ENCODE measurements at regions not wholly inside any gene's neighbourhood (a gene's known extent, or its start where the extent isn't known, plus 50 kb on each side); places are given as distances from the start of the nearest gene placed in this dataset.

DNA sequence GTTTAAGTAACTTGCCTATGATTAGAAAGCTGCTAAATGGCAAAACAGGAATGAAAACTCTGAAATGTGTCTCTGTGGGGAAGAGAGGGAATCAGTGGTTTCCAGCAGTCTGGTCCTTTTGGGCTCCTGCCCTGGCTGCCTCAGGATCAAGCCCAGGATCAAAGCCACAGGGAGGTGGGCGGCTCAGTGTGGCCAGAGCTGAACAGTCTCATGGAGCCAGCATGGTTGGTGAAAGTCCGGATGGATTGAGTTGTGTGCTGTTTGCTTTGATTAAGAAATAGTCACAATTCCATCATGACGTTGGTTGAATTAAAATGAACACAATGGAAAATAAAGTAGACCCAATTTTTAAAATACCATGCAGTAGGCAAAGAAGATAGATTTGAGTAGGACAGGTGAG, 344.2 kb downstream of the LPIN1 start:
- no peak for DNase-seq

DNA sequence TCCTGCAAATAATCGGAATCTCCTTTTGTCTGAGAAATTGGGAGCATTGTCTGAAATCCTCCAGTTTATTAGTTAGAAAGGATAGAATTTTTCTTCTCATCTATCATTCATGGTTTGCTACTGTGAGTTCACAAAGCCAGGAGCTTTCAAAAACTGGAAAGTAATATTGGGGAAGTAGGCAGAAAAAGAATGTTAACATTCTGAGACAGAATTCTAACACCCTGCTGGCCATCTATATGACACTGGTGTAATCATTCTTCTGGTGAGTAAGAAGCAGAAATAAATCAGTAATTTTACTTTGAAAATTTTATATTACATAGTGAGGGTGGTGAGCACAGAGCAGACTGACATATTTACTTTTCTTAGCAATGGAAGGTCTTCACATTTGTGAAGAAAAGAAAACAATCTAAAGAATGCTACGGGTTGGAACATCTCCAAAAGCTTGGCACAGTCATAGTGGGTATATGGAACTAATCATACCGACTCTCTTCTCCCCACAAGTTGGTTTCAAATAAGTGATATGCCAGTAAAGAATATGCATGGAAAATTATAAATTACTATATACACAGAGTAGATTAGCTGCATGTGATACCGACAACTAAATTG, 344.9 kb downstream of the LPIN1 start:
- no peak for DNase-seq

DNA sequence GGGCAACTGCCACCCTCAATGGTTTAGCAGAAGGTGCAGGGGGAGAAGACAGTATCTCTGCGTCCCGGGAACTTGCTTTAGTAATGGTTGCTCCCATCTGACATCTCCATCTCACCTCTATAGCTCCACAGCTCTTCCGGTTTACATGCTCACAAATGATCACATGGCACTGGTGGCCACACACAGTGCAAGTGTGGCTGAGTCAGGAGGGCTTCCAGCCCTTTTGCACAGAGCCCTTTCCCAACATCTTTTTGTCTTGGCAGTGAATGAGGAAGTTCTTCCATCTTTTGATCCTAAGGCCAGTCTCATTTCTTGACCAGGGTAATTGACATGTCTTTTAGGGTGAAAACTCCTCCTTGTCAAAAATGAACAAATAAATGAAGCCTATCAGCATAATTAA, 347.7 kb downstream of the LPIN1 start:
- no peak for DNase-seq

DNA sequence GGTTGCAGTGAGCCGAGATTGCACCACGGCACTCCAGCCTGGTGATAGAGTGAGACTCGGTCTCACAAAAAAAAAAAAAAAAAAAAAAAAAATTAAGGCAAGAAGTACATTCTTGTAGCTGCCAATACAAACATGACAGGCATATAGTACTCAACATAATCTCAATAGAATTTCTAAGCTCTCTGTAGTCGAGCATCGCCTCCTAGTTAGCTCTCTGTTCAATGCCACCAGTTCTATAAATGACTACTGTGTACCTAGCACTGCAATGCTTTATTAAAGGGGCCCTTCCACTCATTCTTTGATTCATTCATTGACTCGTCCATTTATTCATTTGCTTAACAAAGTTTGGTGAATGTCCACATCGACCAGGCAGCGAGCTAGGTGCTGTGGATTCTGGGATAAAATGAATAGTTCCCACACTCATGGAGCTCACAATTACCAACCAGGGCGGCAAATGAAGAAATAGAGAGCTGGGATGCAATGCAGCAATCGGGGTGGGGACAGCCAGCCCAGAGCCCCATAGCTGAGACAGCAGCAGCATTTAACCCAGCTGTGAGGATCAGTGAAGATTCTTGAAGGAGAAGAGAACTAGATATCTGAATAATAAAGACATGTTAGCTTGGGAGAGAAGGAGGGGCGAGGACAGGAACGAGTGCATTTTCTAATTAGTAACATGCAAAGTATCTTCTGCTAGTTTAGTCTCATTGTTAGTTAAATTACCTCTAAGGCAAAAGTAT, 349.8 kb downstream of the LPIN1 start:
- no peak for DNase-seq

DNA sequence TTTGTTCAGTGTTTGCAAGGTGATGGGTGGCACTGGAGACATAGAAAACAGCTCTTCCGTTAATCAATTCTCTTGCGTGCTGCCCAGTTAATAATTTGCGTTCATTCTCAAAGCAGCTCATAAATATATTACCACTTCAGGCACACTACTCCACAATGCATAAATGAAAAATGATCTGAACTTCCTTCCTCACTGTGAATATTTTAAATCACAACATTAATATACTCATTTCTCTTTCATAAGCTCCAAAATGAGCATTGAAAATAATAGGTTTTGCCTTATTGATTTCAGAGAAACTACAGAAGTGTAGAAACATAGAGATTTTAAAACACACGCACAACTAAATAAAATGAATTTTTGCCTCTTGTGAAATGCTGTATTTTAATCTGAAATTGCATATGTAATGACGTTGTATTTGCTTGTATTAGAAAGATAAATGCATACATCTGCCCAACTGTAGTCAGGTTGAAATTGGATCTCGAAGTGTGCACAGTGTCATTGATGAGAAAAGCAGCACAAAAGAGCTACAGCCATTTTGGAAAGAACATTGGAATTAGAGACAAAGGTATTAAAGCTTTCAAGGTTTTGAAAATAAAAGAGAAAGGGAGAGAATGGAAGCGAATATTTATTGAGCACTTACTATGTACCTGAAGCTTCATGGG, 350.5 kb downstream of the LPIN1 start:
- DNase-seq = no peak

DNA sequence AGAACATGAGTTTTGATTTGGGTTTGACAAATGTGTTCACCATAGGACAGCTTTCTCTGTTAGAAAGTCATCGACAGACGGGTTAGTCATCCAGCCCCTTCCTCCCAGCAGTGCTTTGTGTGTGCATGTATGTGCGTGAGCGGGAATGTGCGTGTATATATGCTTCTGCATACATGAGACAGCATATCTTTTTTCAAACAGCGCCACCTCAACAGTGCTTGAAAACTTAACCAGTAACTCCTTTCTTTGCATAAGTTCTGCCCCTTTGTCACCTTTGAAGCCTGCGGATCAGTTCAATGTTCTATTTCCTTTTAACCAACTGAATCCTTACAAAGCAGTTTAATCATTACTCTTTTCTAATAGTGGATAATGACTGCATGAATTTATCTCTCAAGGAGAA, 351.4 kb downstream of the LPIN1 start:
- DNase-seq = no peak

DNA sequence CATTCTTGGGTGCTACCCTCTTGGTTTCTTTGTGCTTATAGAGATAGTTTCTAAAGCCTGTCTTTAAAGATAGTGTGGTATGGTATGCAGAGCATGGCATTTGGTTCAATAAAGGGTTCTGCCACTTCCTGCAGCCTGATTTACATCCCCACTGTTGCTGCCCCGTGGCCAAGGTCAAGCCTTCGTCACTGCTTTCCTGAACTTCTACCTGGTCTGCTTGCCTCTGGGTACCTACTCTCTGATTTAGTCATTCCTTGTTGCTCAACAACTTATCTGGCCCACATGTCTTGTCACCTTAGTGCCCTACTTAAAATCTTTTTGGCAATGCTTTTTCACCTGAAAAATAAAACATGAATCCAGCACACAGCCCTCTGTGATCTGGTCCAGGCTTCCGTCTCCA, 352.9 kb downstream of the LPIN1 start:
- no peak for DNase-seq

DNA sequence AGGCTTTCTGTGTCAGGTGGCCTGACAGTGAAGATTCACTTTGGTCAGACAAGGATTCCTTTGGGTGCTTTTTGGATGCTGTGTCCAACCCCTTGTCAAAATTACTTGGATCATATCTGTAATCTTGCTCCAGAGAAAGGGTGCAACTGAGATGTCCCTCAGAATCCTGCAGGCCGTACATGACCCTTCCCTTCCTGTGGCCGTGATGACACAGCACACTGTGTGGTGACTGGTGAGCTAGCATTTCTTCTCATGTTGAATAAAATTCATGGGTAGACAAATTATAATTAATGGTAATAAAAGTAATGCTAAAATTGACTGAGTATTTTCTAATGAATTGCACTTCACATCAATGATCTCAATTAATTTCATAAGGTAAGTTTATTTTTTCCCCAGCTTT, 356.2 kb downstream of the LPIN1 start:
- no peak for DNase-seq

DNA sequence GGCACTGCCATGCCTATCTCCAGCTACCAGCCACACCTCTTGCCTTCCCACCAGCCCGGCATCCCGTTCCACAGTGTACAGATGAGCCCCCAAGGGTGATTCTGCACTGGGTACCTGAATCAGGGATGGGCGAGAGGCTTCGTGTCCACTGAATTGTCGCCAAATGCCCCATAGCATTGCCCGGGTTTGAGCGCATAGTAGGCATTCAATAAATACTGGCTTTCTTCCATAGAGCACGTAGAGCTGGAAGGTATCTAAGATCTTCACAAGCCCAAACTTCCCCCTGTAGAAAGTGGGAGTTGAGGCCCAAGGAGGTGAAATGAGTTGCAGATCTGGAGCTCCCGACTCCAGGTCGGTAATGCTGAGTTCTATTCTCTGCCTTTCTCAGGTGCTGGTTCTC, 358.7 kb downstream of the LPIN1 start:
- no peak for DNase-seq

DNA sequence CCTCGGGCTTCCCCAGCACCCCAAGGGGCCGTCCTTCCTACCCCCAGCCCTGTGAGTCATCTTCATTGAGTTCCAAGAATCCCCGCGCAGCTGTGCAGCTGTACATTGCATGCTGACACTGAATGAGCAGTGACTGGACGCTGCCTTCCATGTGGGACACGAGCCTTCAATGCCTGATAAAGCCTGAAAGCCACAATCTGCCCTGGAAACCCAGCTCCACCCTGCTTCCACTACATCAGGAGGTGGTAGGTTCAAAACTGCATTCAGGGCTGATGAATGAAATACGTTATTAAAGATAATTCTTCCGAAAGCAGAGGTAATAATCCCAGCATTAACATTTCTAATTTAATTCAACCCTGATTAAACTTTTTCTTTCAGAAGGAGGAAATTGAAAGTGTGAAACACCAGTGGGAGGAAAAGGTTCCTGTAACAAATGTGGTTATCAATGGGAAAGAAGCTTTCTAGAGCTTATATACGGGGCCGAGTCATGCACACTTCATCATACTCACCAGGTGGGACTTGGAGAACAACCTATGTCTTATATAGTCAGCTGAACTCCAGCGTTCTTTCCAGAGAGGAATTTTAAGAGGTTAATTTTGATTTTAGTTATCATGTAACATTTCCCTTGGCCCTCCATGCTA, 360.1 kb downstream of the LPIN1 start:
- peak; percentile 69 for DNase-seq

DNA sequence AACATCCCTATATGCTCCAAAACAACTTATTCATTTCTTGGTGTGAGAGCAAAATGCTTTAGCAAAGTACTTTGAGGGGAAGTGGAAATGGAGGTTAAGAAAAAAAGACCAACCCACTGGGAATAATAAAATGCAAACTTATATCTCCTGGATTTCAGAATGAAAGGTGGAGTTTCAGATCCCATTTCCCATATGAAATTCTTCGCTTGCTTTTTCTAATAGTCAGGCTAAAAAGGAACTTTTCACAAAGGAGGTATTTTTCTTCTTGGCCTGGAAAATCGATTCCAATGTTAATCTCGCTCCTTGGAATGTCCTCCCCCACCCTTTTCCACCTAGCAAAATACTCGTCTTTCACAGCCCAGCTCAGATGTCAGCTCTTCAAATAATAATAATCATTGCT, 360.9 kb downstream of the LPIN1 start:
- no peak for DNase-seq

DNA sequence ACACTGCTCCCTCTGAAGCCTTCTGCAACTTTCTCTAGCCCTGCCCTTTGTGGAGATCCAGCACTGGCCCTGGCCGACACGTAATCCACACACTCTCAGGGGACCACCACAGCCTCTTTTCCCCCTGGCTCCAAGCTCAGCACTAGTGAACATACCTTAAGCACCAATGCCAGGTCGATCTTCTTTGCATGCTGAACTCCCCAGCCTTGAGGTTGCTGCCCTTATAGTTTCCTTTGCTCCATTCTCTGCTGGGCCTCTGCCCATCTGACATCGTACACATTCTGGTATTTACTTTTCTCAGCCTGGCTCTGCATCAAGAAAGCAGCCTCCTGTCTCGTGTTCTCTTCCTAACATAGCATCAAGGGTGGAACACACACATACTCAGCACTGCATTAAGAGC, 361.5 kb downstream of the LPIN1 start:
- no peak for DNase-seq

DNA sequence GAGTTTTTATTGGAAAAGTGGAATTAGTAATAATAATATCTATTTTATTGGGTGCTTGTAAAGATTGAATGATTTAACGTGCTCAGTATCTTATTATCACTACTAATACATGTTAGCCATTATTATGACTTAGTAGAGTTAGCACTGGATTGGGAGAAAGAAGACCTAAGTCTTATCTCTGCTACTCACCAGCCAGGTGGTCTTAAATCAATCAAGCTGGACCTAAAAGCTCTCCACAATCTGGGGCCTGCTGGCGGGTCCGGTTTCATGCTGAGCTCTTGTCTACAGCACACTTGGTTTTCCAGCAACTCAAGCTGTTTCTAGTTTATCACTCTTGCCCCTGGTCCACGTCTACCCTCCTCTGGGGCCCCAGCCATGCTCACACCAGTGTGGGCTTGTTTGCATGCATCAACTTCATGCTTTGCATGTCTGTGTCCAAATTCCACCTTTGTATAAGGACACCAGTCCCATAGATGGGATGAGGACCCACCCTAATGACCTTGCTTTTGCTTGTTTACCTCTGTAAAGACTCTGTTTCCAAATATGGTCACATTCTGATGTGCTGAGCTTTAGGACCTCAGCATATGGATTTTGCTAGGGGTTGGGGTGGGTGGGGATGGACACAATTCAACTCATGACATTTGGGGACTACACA, 363.1 kb downstream of the LPIN1 start:
- DNase-seq = no peak

DNA sequence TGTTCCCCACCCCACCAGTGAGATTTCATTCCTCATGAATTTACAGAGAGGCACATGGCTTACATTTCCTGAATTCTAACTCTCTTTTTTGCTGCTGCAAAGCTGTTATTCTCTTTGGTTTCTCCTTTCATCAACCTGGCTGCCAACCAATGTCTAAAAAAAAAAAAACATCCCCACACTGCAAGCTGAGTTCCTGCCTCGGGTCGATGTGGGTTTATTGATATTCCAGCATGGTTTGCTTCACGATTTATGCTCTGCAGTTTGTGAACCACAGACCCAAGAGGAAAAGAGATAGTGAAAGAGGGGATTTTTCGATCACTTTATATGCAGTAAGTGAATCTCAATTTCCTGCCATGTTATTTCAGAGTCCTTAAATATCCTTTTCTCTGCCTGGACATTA, 363.6 kb downstream of the LPIN1 start:
- DNase-seq = no peak

DNA sequence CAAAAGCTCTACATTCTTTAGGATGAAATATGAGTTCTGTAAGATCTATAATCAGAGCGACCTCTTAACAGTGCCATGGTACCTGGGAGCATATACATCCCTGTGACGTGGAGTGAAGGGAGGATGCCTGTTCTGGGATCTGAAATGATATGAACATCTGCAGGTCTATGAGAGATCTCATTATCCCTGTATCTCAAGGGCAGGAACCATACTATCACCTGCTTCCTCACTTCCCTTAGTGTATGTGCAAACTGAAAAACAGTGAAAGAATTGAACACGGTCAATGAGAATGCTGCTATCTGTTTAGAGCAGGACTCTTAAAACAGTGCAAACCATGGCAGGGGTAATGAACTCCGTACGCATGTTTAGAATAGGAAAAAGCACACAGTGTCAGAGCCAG, 364.0 kb downstream of the LPIN1 start:
- no peak for DNase-seq

DNA sequence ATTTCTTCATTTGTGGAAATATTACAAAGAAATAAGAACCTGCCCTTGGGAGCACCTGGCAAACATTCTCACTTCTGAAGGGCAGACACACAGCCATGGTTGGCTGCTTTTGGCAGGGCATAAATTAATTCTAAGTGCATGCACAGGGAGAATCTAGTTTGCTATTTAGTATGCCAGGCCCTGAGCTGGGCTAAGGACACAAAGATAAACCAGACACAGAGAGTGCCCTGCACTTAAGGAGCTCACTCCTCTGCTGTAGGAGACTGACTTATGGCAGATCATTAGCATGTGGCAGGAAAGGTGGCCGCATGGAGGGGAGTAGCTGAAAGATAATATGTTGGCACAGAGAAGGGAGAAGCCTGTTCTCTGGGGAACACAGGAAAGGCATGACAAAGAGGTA, 367.0 kb downstream of the LPIN1 start:
- no peak for DNase-seq

DNA sequence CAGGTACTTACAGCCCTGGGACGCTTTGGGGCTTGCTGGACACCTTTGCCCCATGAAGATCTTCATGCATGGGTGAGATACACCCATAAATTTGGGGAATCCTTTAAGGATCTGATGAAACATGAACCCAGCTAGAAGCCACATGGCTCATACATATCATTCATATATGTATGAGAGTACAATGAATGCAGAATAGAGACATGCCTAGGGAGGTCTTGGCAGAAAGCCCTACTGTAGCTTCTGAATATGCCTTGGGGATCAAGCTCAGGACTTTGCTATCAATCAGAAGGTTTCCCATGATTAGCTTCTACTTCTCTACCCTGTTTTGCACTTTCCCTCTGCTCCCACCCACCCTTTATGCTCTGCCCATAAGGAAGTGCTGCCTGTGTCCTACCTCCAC, 368.4 kb downstream of the LPIN1 start:
- DNase-seq = no peak

DNA sequence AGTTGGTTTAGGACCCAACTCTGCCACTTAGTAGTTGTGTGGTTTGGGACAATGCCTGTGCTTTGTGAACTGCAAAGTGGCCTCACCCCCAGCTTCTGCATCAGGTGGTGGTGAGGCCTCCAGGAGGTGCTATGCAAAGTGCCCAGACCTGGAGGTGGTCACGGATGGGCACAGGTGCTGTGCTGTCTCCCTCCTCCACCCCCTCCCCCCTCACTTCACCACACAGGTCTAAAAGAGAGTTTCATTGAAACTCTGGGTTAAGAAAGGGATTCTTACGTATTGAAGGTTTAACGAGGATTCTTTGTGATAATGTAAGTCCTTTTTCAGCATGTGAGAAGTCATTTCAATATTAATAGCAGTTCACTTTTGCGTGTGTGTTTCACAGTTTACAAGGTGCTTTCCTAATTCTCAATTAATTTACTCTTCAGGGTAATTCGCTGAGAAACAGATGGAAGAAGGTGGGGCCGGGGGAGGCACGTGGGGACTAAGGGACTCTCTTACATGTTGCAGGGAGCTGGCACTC, 369.9 kb downstream of the LPIN1 start:
- DNase-seq = no peak

DNA sequence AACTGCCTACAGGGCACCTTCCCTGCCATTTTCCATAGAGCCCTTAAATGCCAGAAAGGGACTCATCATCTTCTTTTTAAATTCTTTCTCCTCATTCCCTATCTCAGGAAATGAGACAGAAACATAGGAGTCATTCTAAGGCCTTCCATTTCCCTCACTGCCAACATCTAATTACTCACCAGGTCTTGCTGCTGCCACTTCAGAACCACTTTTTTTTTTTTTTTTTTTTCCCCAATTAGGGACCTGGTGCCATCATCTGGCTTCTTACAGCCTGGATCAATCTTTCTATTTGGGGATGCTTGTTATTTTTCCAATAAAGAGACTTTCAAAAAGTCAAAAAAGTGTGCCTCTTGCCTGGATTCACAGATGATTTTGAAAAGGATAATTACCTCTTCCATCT, 373.4 kb downstream of the LPIN1 start:
- no peak for DNase-seq

DNA sequence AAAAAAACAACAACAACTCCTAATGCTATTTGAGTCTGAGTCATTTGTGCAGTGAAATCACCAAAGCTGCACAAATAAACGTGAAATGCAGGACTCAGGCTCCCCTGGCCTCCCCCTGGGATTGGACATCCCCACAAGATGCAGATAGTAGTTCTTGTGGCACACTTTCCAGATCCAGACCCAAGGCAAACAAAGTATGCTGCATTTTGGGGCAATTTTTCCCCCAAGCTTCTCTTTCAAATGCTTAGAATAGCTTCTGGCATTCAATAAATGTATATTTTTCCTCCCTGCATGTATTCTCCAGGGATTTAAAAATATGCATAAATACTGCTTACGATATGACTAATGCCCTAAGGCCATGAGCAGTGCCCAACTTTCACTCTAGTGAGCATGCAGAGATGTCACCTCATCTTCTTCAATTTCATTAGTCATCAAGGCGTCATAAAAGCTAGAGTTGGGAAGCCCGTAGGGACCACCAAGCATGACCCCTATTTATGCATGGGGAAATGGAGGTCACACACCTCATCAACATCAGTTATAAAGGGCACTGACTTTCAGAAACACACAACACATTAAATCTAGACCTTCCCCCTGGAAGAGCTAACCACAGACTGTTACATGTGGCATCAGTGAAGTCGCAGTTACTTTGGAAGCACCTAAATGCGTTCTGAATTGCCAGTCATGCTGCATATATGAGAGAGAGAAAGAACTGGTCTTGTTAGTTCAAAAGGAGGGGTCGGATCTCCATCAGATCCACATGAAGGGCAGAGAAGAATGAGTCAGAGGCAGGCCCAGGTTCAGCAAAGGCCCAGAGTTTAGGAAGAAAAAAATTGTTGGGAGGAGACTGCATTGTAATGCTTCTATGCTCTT, 374.1 kb downstream of the LPIN1 start:
- DNase-seq = no peak

DNA sequence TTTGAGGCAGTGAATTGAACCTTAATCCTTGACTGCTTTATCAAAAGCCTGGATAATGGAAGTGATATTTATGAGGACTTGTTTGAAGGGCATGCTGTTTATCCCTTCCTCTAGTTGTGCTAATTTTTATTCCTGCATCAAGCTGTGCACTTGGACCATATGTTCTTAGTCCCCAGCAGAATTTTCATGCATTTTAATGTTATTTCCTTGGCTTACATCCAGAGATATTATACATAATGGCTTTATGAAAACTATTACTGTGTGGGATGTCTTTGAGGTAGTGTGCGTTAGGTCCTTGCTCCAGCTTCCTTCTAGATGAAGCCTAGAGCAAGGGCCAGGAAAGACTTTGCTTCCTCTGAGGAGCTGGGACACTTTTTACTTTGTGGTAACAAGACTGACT, 378.4 kb downstream of the LPIN1 start:
- no peak for DNase-seq

DNA sequence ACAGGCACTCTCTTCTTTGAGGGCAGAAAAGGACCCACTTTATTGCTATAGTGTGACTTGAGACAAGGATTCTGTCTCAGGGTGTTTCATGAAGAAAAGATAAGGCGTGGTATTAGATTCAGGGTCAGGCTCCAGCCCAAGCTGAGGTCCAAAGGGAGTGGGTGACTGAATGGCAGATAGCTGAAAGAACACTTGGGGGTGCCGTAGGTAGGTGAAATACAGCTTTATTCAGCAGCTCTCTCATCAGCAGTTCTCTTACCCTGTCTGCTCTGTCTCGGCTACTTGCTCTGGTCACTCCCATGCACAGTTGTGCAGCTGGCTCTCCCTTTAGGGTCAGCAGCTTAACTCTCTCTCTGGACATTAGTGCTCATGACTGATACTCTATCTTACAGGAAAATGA, 379.9 kb downstream of the LPIN1 start:
- no peak for DNase-seq
